GM19463 (cell line): ENCODE measurements at regions not wholly inside any gene's neighbourhood (a gene's known extent, or its start where the extent isn't known, plus 50 kb on each side); places are given as distances from the start of the nearest gene placed in this dataset.

ENCODE experiments used
- ATAC-seq: cut with Tn5 transposase; IDR thresholded peaks from one replicate; pipeline ENCODE4 v1.9.1; 2021; ENCODE audit warnings: mild to moderate bottlenecking, moderate library complexity; ENCODE audit not compliant: unreplicated experiment

DNA sequence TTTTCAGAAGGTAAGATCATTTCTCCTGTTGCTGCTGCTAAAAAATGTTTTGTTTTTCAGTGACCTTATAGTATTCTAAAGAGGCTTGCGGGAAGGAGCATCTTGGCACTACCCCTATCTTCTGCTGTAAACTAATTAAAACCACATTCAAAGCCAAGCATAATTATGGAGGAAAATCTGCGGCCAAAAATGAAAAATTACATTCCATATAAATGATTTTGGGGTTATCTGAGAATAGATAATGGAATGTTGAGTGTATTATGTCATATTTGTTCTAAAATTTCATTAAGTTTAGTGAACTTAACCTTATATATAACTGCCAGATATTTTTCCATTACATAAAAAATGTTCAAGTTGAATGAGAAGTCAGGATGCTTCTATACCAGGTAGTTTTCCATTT, 170.4 kb upstream of the TMC3 start:
- ATAC-seq = no peak

GRCh38 chr15:81540909-81541308, 166.9 kb upstream of the TMC3 start:
- no peak for ATAC-seq

- no peak for ATAC-seq
Observed at GRCh38 chr15:81536356-81536755, 162.3 kb upstream of the TMC3 start.

DNA sequence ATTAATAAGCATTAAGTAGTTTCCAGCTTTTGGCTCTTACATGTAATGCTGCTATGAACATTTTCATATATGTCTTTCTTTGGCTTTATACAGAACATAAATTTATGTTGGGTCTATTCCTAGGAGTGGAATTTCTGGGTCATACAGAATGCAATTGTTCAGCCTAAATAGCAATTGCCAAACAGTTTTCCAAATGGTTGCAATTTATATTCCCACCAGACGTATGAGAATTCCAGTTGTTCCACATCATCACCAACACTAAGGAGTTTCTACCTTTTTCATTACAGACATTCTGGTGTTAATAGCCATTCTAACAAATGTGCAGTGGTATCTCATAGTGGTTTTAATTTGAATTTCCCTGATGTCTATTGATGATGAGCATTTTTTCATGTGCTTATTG, 160.1 kb upstream of the TMC3 start:
- ATAC-seq = no peak

GRCh38 chr15:81532001-81532400, 158.0 kb upstream of the TMC3 start:
- ATAC-seq = no peak

DNA sequence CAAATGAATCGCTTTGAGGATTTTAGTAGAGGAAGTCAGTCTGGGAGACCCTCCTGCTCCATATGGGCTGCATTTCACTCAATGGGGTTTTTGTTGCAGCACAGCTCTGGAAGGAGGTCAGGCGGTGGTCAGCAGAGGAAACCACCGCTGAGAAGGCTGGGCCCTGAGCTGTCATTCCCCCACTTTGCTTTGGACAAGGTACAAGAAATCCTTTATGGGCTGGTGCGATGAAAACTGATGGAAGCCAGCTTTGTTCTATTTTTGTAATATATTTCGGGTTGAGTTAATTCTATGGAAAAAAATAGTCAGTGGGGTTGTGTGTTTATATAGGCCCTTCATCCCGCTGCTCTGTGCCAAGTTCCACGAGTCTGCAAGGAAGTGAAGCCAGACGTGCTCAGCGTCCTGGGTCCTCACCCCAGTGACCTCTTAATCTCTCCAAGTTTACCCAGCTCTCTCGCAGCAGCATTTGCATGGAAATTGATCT, 157.1 kb upstream of the TMC3 start:
- no peak for ATAC-seq

DNA sequence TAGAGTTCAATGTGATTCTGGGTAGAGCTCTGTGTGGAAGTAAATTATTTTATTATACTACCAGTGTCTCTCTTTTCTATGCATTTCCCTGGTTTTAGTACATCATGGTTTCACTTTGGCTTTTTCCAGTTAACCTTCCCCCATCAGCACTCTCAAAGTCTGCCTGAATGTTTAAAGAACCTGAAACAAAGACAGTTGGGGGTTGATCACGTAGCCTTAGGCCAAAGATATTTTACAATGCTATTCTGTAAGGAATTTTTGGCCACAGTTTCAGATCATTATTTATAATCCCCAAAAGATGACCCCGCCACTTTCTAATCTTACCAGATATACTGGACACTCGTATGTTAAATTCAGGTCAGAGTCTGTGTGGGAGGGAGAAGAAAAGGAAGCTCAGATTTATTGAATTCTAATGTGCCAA, 156.3 kb upstream of the TMC3 start:
- no peak for ATAC-seq

GRCh38 chr15:81529481-81529880, 155.5 kb upstream of the TMC3 start:
- no peak for ATAC-seq

DNA sequence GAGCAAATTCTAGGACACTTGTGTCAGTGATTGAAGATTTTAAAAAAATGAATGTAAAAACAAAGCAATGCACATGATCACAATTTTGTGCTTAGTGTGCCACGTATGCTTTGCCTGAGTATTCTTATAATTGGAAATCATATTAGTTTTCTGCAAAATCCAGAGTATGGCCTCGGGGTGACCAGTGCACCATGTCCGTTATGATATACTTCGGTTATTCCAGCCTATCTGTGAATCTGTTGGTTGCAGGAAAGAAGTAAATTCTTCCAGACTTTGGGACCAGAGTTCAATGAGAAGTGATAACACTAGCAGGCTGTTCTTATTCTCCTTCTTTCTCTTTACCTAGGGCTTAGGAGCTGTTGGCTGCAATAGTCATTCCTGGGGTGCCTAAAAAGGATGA, 152.0 kb upstream of the TMC3 start:
- ATAC-seq = no peak

DNA sequence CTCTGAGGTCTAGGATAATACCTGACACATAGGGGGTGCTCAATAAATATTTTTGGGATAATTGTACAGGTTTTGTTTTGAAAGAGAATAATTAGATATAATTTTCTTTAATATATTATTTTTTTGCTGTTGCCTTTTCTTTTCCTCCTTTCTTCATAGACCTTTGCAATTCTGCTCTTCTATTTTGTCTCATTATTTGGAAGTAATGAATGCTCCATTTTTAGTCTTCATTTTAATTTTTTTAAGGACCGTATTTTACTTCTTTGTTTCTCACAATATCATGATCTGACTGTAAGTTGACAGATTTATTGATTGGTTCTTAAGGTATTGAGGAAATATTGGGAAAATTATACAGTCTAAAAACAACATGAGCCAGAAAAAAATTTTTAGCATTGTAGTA, 150.5 kb upstream of the TMC3 start:
- no peak for ATAC-seq

- no peak for ATAC-seq
Observed at GRCh38 chr15:81523867-81524266, 149.9 kb upstream of the TMC3 start.

GRCh38 chr15:81520480-81520879, 146.5 kb upstream of the TMC3 start:
- ATAC-seq = no peak

GRCh38 chr15:81516461-81516860, 142.4 kb upstream of the TMC3 start:
- ATAC-seq = no peak

GRCh38 chr15:81516012-81516411, 142.0 kb upstream of the TMC3 start:
- no peak for ATAC-seq

- no peak for ATAC-seq
Observed at GRCh38 chr15:81514725-81515124, 140.7 kb upstream of the TMC3 start.

DNA sequence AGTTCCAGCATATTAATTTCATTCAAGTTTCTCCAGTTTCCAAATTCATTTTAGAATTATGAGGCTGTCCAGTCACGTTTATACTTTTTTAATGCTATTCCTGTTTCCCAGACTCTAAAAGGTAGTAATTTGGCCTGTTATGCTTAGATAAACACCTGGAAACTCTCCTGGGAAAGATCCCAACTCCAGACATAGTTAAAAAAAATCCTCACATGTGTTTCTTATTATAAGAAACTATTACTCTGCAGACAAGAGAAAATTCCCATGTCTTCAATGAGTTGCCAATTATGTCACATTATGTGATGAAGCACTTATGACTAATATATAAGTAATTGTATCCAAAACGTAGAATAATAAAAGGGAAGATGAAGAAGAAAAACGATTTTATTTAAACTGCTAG, 137.1 kb upstream of the TMC3 start:
- ATAC-seq = no peak

DNA sequence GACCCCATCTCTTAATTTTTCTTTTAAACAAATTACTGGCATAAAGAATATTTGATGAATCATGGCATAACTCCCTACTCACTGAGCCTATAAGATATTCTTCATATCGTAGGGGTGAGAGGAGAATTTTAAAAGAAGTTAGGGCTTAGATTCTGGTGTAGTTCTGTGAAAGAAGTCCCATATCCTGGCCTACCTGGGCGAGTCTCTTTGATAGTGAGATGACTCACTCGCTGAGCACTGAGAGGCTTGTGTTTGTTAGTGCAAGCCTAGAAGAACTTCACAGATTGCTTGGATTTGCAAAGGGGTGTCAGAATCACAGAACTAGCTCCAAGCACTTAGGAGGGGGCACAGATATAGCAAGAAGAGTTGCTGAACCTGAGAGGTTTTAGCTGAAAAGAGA, 133.8 kb upstream of the TMC3 start:
- ATAC-seq = no peak

DNA sequence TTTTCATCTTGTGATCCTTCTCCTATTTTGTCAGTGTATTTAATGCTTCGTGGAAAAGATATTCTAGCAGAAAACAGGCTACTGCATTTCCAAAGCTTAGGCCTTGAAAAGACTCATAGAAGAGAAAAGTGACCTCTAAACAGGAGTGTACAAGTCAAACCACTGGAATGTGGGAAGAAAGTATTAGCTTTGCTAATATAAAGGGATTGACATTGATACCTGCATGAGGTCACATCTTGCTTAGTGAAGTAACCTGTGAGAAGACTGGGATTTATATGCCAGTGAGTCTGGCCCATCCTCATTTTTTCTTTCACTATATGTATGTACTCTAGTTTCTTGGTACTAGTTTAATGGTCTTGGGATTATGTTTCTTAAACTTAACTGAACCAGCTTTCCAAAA, 132.9 kb upstream of the TMC3 start:
- no peak for ATAC-seq

DNA sequence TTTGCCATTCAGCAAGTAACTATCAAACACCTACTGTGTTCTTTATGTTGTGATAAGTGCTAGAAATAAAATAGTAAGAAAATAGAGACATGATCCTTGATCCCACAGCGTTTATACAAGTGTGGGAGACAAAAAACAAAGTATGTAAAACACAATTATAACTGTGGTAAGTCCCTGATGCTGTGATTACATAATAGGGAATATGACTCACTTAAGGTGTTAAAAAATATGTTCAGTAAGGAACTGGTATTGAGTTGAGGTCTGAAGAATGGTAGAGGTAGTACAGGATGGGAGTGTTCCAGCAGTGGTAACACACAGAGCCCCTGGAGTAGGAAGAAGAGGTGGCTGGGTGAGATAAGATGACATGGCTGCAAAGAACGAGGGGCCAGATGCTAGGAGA, 132.1 kb upstream of the TMC3 start:
- no peak for ATAC-seq

DNA sequence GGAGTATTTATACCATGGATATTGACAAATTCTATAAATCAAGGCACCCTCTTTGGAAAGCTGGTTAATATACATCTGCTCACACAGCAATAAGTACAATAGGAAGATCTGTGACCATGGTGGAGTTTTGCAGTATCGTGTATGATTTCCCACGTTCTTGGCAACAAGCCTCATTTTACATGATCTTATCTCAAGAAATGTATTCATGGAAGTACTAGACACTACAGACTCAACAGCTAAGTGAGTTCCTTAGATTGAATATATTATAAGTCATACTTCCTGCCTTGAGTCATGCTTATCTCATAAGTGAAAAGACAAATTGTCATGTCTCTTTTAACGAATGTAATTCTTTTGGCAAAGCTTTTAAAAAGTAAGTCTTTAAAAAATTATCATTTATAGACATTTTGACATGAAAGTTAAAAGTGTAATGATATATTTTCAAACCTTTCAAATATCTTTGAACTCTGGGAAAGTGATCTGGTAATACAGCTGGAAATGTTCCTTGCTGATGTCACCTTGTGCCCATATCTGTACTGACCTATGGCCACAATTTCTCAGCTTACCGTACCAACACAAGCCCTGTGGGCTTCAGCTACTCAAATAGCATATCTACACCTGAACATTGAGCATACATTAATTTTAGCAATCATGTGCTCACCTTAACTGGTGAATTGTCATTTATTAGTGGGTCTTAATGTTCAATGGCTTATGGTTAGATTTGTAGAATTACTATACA, 130.3 kb upstream of the TMC3 start:
- ATAC-seq = no peak

- ATAC-seq = no peak
Observed at GRCh38 chr15:81502439-81502838, 128.4 kb upstream of the TMC3 start.

DNA sequence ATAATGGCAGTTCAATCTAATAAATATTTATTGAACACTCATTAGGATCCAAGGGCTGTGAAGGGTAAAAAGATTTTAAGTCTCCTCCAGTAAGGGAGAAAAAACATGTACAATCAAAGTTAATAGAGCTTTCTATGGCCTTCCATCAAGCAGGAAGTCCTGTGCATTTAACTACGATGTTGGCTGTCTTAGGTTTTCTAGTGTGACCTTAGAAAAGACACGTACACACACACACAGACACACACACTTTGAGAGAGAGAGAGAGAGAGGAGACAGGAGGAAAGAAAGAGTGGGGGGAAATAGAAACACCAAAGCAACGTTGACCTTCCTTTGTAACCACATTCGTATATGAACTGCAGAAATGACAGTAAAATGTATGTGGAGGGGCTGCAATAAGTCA, 126.1 kb upstream of the TMC3 start:
- no peak for ATAC-seq

- no peak for ATAC-seq
Observed at GRCh38 chr15:81498294-81498693, 124.3 kb upstream of the TMC3 start.
